ENCODE measurements at regions not wholly inside any gene's neighbourhood (a gene's known extent, or its start where the extent isn't known, plus 50 kb on each side); places are given as distances from the start of the nearest gene placed in this dataset.

GRCh38 chr3:193837347-193837827 lies 244.4 kb downstream of the OPA1 start:
- no peak for DNase-seq
- peaks cover 0 to 11% (median 0%) of the 10 kb centered on the region in 7 donors for H3K4me1 Mint-ChIP-seq
- H3K36me3 ChIP-seq (ENCODE audit: control insufficient read depth in 2 of 3, insufficient read depth in 3 of 3, low read length in 3 of 3) = no peaks in the 10 kb centered on the region
- H3K4me3 ChIP-seq (ENCODE audit: low read length) = no peak overlapping the region
- H3K36me3 Mint-ChIP-seq = peaks cover 0 to 6% (median 0%) of the 10 kb centered on the region in 5 donors
- intact Hi-C loops (cut with micrococcal nuclease) = no loop called here
- H3K27ac ChIP-seq (ENCODE audit: low read depth, low read length) = no peak overlapping the region
- no peak overlapping the region for H3K4me3 Mint-ChIP-seq
- no peak for ATAC-seq
- H3K27me3 ChIP-seq (ENCODE audit: control insufficient read depth in 2 of 2, insufficient read depth in 2 of 2, low read length in 2 of 2) = no peaks in the 10 kb centered on the region
- H3K9me3 Mint-ChIP-seq = peaks cover 0 to 2% (median 0%) of the 10 kb centered on the region in 11 donors
- ChIA-PET CTCF (no interaction called here), POLR2A (no interaction called here)
- H3K9me3 ChIP-seq (ENCODE audit: control insufficient read depth in 2 of 3, low read length in 3 of 3) = no peaks in the 10 kb centered on the region
- no peak overlapping the region for H3K27ac Mint-ChIP-seq
- no peaks in the 10 kb centered on the region for H3K4me1 ChIP-seq (ENCODE audit: control insufficient read depth in 2 of 2, insufficient read depth in 2 of 2, low read length in 2 of 2)
- H3K27me3 Mint-ChIP-seq = peaks cover 13 to 46% (median 22%) of the 10 kb centered on the region in 5 donors

DNA sequence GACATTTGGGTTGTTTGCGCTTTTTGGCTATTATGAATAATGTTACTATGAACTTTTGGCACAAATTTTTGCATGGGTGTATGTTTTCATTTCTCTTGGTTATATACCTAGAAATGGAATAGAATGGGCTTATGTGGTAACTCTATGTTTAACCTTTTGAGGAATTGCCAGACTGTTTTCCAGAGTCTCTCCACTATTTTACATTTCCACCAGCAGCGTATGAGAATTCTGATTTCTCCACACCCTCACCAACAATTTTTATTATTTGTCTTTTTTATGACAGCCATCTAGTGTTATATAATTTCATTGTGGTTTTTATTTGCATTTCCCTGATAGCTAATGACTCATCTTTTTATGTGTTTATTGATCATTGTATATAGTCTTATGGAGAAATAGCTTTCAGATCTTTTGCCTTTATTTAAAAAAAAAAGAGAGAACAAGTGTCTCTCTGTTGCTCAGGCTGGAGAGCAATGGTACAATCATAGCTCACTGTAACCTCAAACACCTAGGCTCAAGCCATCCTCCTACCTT lies 247.2 kb downstream of the OPA1 start:
- ChIA-PET POLR2A (no interaction called here), CTCF (no interaction called here)
- DNase-seq (no peak), ATAC-seq (no peak)
- no peak overlapping the region for H3K4me3 ChIP-seq (ENCODE audit: low read length)
- no peak overlapping the region for H3K27ac ChIP-seq (ENCODE audit: low read depth, low read length)
- no peaks in the 10 kb centered on the region for H3K9me3 ChIP-seq (ENCODE audit: control insufficient read depth in 2 of 3, low read length in 3 of 3)
- Mint-ChIP-seq H3K9me3 (peaks cover 0 to 2% (median 0%) of the 10 kb centered on the region in 11 donors), H3K4me1 (peaks cover 0 to 5% (median 0%) of the 10 kb centered on the region in 7 donors), H3K27ac (no peak overlapping the region), H3K27me3 (peaks cover 18 to 65% (median 31%) of the 10 kb centered on the region in 5 donors), H3K4me3 (no peak overlapping the region), H3K36me3 (peaks cover 0 to 6% (median 0%) of the 10 kb centered on the region in 5 donors)
- H3K36me3 ChIP-seq (ENCODE audit: control insufficient read depth in 2 of 3, insufficient read depth in 3 of 3, low read length in 3 of 3) = no peaks in the 10 kb centered on the region
- intact Hi-C loops (cut with micrococcal nuclease) = no loop called here
- H3K27me3 ChIP-seq (ENCODE audit: control insufficient read depth in 2 of 2, insufficient read depth in 2 of 2, low read length in 2 of 2) = no peaks in the 10 kb centered on the region
- H3K4me1 ChIP-seq (ENCODE audit: control insufficient read depth in 2 of 2, insufficient read depth in 2 of 2, low read length in 2 of 2) = no peaks in the 10 kb centered on the region

- peaks cover 0 to 2% (median 0%) of the 10 kb centered on the region in 11 donors for H3K9me3 Mint-ChIP-seq
- H3K27ac Mint-ChIP-seq = no peak overlapping the region
- ChIA-PET POLR2A (no interaction called here), CTCF (no interaction called here)
- no peaks in the 10 kb centered on the region for H3K36me3 ChIP-seq (ENCODE audit: control insufficient read depth in 2 of 3, insufficient read depth in 3 of 3, low read length in 3 of 3)
- H3K4me1 Mint-ChIP-seq = peaks cover 0 to 7% (median 0%) of the 10 kb centered on the region in 7 donors
- no peak overlapping the region for H3K4me3 Mint-ChIP-seq
- ATAC-seq (no peak), DNase-seq (no peak)
- H3K27ac ChIP-seq (ENCODE audit: low read depth, low read length) = no peak overlapping the region
- H3K9me3 ChIP-seq (ENCODE audit: control insufficient read depth in 2 of 3, low read length in 3 of 3) = no peaks in the 10 kb centered on the region
- peaks cover 0 to 6% (median 0%) of the 10 kb centered on the region in 5 donors for H3K36me3 Mint-ChIP-seq
- H3K4me1 ChIP-seq (ENCODE audit: control insufficient read depth in 2 of 2, insufficient read depth in 2 of 2, low read length in 2 of 2) = no peaks in the 10 kb centered on the region
- intact Hi-C loops (cut with micrococcal nuclease) = no loop called here
- H3K27me3 Mint-ChIP-seq = peaks cover 17 to 72% (median 34%) of the 10 kb centered on the region in 5 donors
- no peak overlapping the region for H3K4me3 ChIP-seq (ENCODE audit: low read length)
- H3K27me3 ChIP-seq (ENCODE audit: control insufficient read depth in 2 of 2, insufficient read depth in 2 of 2, low read length in 2 of 2) = no peaks in the 10 kb centered on the region
These were observed 248.6 kb downstream of the OPA1 start for GRCh38 chr3:193841581-193841980.

DNA sequence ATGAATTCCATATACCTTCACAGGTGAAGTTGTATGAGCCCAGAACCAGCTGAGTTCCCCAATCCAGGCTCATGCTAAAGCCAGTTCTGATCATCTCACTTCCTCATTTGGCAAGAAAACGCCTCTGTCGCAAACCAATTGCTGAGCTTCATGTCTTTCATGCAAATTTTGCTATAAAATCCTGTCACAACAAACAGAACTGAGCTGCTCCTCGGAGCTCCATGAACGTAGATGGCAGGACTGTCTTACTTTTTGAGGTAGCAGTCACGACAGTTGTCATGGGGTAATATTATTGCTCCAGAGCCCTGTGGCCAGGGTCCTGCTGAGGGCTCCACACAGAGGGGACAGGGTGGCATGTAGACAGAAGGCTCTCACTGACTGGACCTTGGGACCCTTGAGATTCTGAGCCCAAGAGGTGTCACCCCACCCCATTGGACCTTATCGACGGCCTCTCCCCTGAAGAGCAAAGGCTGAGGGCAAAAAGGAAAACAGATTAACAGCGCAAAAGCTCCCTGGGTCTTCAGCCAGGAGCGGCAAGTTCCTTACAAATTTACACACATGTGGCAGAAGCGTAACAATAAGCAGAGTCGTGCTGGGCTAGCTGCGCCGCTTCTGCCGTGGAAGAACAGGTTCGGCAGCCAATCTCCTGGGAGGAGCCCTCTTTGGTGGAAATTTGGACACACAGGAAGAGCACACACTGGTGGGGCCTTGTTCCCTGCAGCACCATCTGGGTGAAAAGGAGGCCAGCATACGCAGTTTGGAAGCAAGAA lies 249.2 kb downstream of the OPA1 start:
- peaks cover 0 to 6% (median 0%) of the 10 kb centered on the region in 5 donors for H3K36me3 Mint-ChIP-seq
- DNase-seq (no peak), ATAC-seq (peak; percentile 72)
- no peak overlapping the region for H3K4me3 Mint-ChIP-seq
- no peaks in the 10 kb centered on the region for H3K9me3 ChIP-seq (ENCODE audit: control insufficient read depth in 2 of 3, low read length in 3 of 3)
- H3K27ac Mint-ChIP-seq = no peak overlapping the region
- H3K27me3 Mint-ChIP-seq = peaks cover 20 to 69% (median 30%) of the 10 kb centered on the region in 5 donors
- H3K4me1 ChIP-seq (ENCODE audit: control insufficient read depth in 2 of 2, insufficient read depth in 2 of 2, low read length in 2 of 2) = no peaks in the 10 kb centered on the region
- no peak overlapping the region for H3K27ac ChIP-seq (ENCODE audit: low read depth, low read length)
- peaks cover 0 to 7% (median 0%) of the 10 kb centered on the region in 7 donors for H3K4me1 Mint-ChIP-seq
- intact Hi-C loops (cut with micrococcal nuclease) = no loop called here
- ChIA-PET CTCF (no interaction called here), POLR2A (no interaction called here)
- H3K27me3 ChIP-seq (ENCODE audit: control insufficient read depth in 2 of 2, insufficient read depth in 2 of 2, low read length in 2 of 2) = no peaks in the 10 kb centered on the region
- no peaks in the 10 kb centered on the region for H3K36me3 ChIP-seq (ENCODE audit: control insufficient read depth in 2 of 3, insufficient read depth in 3 of 3, low read length in 3 of 3)
- H3K9me3 Mint-ChIP-seq = peaks cover 0 to 2% (median 0%) of the 10 kb centered on the region in 11 donors
- H3K4me3 ChIP-seq (ENCODE audit: low read length) = no peak overlapping the region

DNA sequence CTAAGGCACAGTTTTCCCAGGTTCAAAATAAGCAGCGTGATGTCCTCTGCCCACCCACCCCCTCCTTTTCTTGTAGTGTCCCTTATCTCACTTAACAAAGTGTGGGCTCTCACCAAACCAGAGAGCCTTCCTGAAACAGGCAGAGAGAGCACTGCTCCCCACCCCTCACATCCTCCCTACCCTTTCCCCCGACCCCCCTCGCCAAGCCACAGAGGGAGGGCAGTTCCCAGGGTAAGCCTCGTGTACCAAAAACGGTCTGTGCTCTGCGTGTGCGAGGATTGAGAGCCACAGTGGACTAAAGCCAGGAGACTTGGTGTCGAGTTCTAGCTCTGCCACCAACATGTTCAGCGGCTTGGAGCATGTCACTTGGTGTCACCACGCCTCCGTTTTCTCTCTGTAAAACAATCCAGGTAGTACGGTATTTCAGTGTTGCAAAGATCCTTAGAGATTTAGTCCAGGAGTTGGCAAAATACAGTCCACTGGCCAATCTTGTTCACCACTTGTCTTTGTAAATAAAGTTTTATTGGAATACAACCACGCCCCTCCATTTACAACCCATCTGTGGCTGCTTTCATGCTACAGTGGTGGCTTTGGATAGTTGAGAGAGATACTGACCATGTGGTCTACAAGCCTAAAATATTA lies 249.9 kb downstream of the OPA1 start:
- Mint-ChIP-seq H3K4me1 (peaks cover 0 to 7% (median 0%) of the 10 kb centered on the region in 7 donors), H3K36me3 (peaks cover 0 to 6% (median 0%) of the 10 kb centered on the region in 5 donors), H3K27me3 (peaks cover 23 to 64% (median 30%) of the 10 kb centered on the region in 5 donors), H3K9me3 (peaks cover 0 to 2% (median 0%) of the 10 kb centered on the region in 11 donors), H3K27ac (no peak overlapping the region), H3K4me3 (no peak overlapping the region)
- ATAC-seq = no peak
- H3K36me3 ChIP-seq (ENCODE audit: control insufficient read depth in 2 of 3, insufficient read depth in 3 of 3, low read length in 3 of 3) = no peaks in the 10 kb centered on the region
- H3K4me1 ChIP-seq (ENCODE audit: control insufficient read depth in 2 of 2, insufficient read depth in 2 of 2, low read length in 2 of 2) = no peaks in the 10 kb centered on the region
- no peak overlapping the region for H3K27ac ChIP-seq (ENCODE audit: low read depth, low read length)
- no peak for DNase-seq
- H3K27me3 ChIP-seq (ENCODE audit: control insufficient read depth in 2 of 2, insufficient read depth in 2 of 2, low read length in 2 of 2) = no peaks in the 10 kb centered on the region
- intact Hi-C loops (cut with micrococcal nuclease) = no loop called here
- H3K4me3 ChIP-seq (ENCODE audit: low read length) = no peak overlapping the region
- ChIA-PET POLR2A (no interaction called here), CTCF (no interaction called here)
- no peaks in the 10 kb centered on the region for H3K9me3 ChIP-seq (ENCODE audit: control insufficient read depth in 2 of 3, low read length in 3 of 3)

DNA sequence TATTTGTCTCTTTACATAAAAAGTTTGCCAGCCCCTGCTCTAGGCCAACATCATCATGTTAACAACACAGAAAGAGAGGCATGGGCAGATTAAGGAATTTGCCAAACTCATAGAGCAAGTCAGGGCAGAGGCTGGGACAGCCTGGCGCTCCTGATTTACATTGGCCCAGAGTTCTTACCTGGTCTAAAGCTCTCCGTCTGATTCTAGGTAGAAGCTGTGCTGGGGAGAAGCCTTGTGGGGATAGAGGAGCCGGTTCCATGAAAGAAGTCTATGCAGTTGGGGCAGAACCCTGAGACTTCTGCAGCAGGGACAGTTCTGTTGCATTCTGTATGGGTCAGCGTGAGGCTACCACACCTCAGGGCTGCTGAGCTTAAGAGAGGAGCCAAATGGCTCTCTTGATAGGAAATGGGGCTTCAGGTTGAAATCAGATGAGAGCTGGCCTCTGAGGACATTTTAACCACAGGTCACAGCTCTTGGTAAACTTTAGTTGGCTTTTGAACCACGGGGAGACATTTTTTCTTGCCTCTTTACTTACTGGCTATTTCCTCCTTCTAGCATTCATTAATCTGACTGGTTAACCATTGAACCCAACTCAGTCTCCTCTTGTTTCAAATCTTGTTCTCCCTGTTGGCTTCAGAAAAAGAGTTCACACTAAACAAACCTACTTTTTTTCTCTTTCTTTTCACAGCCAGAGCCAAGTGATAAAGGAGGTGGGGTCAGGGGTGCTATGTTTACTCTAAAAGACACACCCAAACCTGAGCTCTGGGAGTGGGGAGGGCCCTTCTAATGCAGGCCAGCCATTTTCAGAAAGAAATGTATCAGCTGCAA lies 250.7 kb downstream of the OPA1 start:
- DNase-seq (no peak), ATAC-seq (no peak)
- Histone ChIP-seq H3K36me3 (ENCODE audit: control insufficient read depth in 2 of 3, insufficient read depth in 3 of 3, low read length in 3 of 3) (no peaks in the 10 kb centered on the region), H3K9me3 (ENCODE audit: control insufficient read depth in 2 of 3, low read length in 3 of 3) (no peaks in the 10 kb centered on the region), H3K27me3 (ENCODE audit: control insufficient read depth in 2 of 2, insufficient read depth in 2 of 2, low read length in 2 of 2) (no peaks in the 10 kb centered on the region), H3K4me3 (ENCODE audit: low read length) (no peak overlapping the region), H3K4me1 (ENCODE audit: control insufficient read depth in 2 of 2, insufficient read depth in 2 of 2, low read length in 2 of 2) (no peaks in the 10 kb centered on the region), H3K27ac (ENCODE audit: low read depth, low read length) (no peak overlapping the region)
- Mint-ChIP-seq H3K4me1 (peaks cover 0 to 7% (median 0%) of the 10 kb centered on the region in 7 donors), H3K27me3 (peaks cover 23 to 59% (median 30%) of the 10 kb centered on the region in 5 donors), H3K36me3 (peaks cover 0 to 6% (median 0%) of the 10 kb centered on the region in 5 donors), H3K4me3 (no peak overlapping the region), H3K27ac (no peak overlapping the region), H3K9me3 (peaks cover 0 to 2% (median 0%) of the 10 kb centered on the region in 11 donors)
- ChIA-PET POLR2A (no interaction called here), CTCF (no interaction called here)
- intact Hi-C loops (cut with micrococcal nuclease) = no loop called here
